ENCODE measurements at regions not wholly inside any gene's neighbourhood (a gene's known extent, or its start where the extent isn't known, plus 50 kb on each side); places are given as distances from the start of the nearest gene placed in this dataset.

- H3K9me3 ChIP-seq (ENCODE audit: control insufficient read depth, insufficient read depth, low read depth, low read length): no peaks in the 10 kb centered on the region
- H3K36me3 ChIP-seq (ENCODE audit: control insufficient read depth, insufficient read depth, low read length): no peaks in the 10 kb centered on the region
- ChIA-PET CTCF (no interaction called here), POLR2A (no interaction called here)
- no peak overlapping the region for H3K27ac ChIP-seq (ENCODE audit: low read length)
- in situ Hi-C loops (cut with HindIII; ENCODE audit: low pct_unique_long_range_greater_than_20kb, low sequenced_read_pairs) (no loop called here), intact Hi-C loops (cut with micrococcal nuclease; ENCODE audit: unreplicated experiment) (no loop called here)
- H3K4me1 ChIP-seq (ENCODE audit: control insufficient read depth, insufficient read depth, low read length): no peaks in the 10 kb centered on the region
- DNase-seq (ENCODE audit: low read depth, low spot score) (no peak), ATAC-seq (no peak)
- TF ChIP-seq TCF7L2 (IDR thresholded peaks at IDR 0.05; ENCODE audit: low read depth, low read length) (no peak), CTCF (IDR thresholded peaks at IDR 0.05) (no peak)
- H3K27me3 ChIP-seq (ENCODE audit: control insufficient read depth, insufficient read depth, low read length): 0 out of 2 replicates have a peak, but pooled peaks cover 2% of the 10 kb centered on the region
- no TSS peak for BruUV-seq (replicated peaks)
- no peak overlapping the region for H3K4me3 ChIP-seq (ENCODE audit: low read depth in 2 of 2, low read length in 2 of 2)
Observed at GRCh38 chr14:94918896-94919295, 149.0 kb upstream of the GSC start.

GRCh38 chr14:94917041-94917600 is 147.2 kb upstream of the GSC start:
- POLR2A ChIA-PET: no interaction called here
- Histone ChIP-seq H3K4me3 (ENCODE audit: low read depth in 2 of 2, low read length in 2 of 2) (no peak overlapping the region), H3K9me3 (ENCODE audit: control insufficient read depth, insufficient read depth, low read depth, low read length) (no peaks in the 10 kb centered on the region), H3K4me1 (ENCODE audit: control insufficient read depth, insufficient read depth, low read length) (no peaks in the 10 kb centered on the region), H3K36me3 (ENCODE audit: control insufficient read depth, insufficient read depth, low read length) (no peaks in the 10 kb centered on the region), H3K27me3 (ENCODE audit: control insufficient read depth, insufficient read depth, low read length) (0 out of 2 replicates have a peak, but pooled peaks cover 2% of the 10 kb centered on the region), H3K27ac (ENCODE audit: low read length) (no peak overlapping the region)
- intact Hi-C loops (cut with micrococcal nuclease; ENCODE audit: unreplicated experiment) (no loop called here), in situ Hi-C loops (cut with HindIII; ENCODE audit: low pct_unique_long_range_greater_than_20kb, low sequenced_read_pairs) (no loop called here)
- DNase-seq (ENCODE audit: low read depth, low spot score) (no peak), ATAC-seq (no peak)
- BruUV-seq (replicated peaks): no TSS peak
- TF ChIP-seq REST (IDR thresholded peaks at IDR 0.05; ENCODE audit: insufficient read depth in 1 of 2, low read depth in 2 of 2, low read length in 1 of 2): no peak
- TF ChIP-seq SIN3A (IDR thresholded peaks at IDR 0.05; ENCODE audit: borderline replicate concordance, insufficient read depth, low read depth, low read length): no peak
- TF ChIP-seq CTCF (IDR thresholded peaks at IDR 0.05): no peak
- TF ChIP-seq POLR2AphosphoS5 (IDR thresholded peaks at IDR 0.05; ENCODE audit: low read depth, low read length): no peak
- TF ChIP-seq TCF7L2 (IDR thresholded peaks at IDR 0.05; ENCODE audit: low read depth, low read length): no peak
- CTCF ChIA-PET: no interaction called here
